ENCODE measurements at regions not wholly inside any gene's neighbourhood (a gene's known extent, or its start where the extent isn't known, plus 50 kb on each side); places are given as distances from the start of the nearest gene placed in this dataset.

- TF ChIP-seq, protein P1, sequence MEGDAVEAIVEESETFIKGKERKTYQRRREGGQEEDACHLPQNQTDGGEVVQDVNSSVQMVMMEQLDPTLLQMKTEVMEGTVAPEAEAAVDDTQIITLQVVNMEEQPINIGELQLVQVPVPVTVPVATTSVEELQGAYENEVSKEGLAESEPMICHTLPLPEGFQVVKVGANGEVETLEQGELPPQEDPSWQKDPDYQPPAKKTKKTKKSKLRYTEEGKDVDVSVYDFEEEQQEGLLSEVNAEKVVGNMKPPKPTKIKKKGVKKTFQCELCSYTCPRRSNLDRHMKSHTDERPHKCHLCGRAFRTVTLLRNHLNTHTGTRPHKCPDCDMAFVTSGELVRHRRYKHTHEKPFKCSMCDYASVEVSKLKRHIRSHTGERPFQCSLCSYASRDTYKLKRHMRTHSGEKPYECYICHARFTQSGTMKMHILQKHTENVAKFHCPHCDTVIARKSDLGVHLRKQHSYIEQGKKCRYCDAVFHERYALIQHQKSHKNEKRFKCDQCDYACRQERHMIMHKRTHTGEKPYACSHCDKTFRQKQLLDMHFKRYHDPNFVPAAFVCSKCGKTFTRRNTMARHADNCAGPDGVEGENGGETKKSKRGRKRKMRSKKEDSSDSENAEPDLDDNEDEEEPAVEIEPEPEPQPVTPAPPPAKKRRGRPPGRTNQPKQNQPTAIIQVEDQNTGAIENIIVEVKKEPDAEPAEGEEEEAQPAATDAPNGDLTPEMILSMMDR (IDR thresholded peaks at IDR 0.05; ENCODE audit: insufficient read depth, low read depth, low read length), result no peak
- no peak for TF ChIP-seq EZH2 (IDR thresholded peaks at IDR 0.05; ENCODE audit: insufficient read depth, low read length)
- Histone ChIP-seq H3K9ac (ENCODE audit: low read length) (no peak overlapping the region), H3K4me3 (ENCODE audit: insufficient read depth, low read depth, low read length) (no peak overlapping the region), H3K9me3 (ENCODE audit: insufficient read depth, low read depth, low read length) (no peaks in the 10 kb centered on the region), H3K36me3 (ENCODE audit: insufficient read depth, low read length) (no peaks in the 10 kb centered on the region), H4K20me1 (ENCODE audit: insufficient read depth, low read length) (no peaks in the 10 kb centered on the region), H3K27ac (ENCODE audit: low read depth, low read length) (no peak overlapping the region), H3K79me2 (ENCODE audit: insufficient read depth, low read length) (no peaks in the 10 kb centered on the region), H3K4me2 (ENCODE audit: low read length) (no peak overlapping the region), H3K27me3 (ENCODE audit: insufficient read depth, low read length) (no peaks in the 10 kb centered on the region), H2AFZ (ENCODE audit: low read depth, low read length) (no peak overlapping the region), H3K4me1 (ENCODE audit: insufficient read depth, low read length) (peaks cover 3% of the 10 kb centered on the region)
- no peaks in the 10 kb centered on the region for H3K36me3 Mint-ChIP-seq (ENCODE audit: low read depth, unreplicated experiment)
- H3K4me1 Mint-ChIP-seq (ENCODE audit: low read depth, unreplicated experiment), result peaks cover 6% of the 10 kb centered on the region
- DNase-seq (ENCODE audit: low read depth) (peak; percentile 45), FAIRE-seq (peak; percentile 78)
- no peaks in the 10 kb centered on the region for H3K9me3 Mint-ChIP-seq (ENCODE audit: unreplicated experiment)
- no peak overlapping the region for H3K4me3 Mint-ChIP-seq (ENCODE audit: unreplicated experiment)
- no peaks in the 10 kb centered on the region for H3K27me3 Mint-ChIP-seq (ENCODE audit: low read depth, unreplicated experiment)
- H3K27ac Mint-ChIP-seq (ENCODE audit: unreplicated experiment), result no peak overlapping the region
These were observed 68.1 kb upstream of the HTR2A start for GRCh38 chr13:46964789-46965527.

GRCh38 chr13:46963904-46964303, 67.1 kb upstream of the HTR2A start:
- Histone ChIP-seq H3K9me3 (ENCODE audit: insufficient read depth, low read depth, low read length) (no peaks in the 10 kb centered on the region), H3K4me1 (ENCODE audit: insufficient read depth, low read length) (peaks cover 3% of the 10 kb centered on the region), H4K20me1 (ENCODE audit: insufficient read depth, low read length) (no peaks in the 10 kb centered on the region), H3K27me3 (ENCODE audit: insufficient read depth, low read length) (no peaks in the 10 kb centered on the region), H3K27ac (ENCODE audit: low read depth, low read length) (no peak overlapping the region), H3K4me2 (ENCODE audit: low read length) (no peak overlapping the region), H2AFZ (ENCODE audit: low read depth, low read length) (no peak overlapping the region), H3K4me3 (ENCODE audit: insufficient read depth, low read depth, low read length) (no peak overlapping the region), H3K36me3 (ENCODE audit: insufficient read depth, low read length) (no peaks in the 10 kb centered on the region), H3K79me2 (ENCODE audit: insufficient read depth, low read length) (no peaks in the 10 kb centered on the region), H3K9ac (ENCODE audit: low read length) (no peak overlapping the region)
- no peak for DNase-seq (ENCODE audit: low read depth)
- Mint-ChIP-seq H3K4me1 (ENCODE audit: low read depth, unreplicated experiment) (peaks cover 6% of the 10 kb centered on the region), H3K36me3 (ENCODE audit: low read depth, unreplicated experiment) (no peaks in the 10 kb centered on the region), H3K27ac (ENCODE audit: unreplicated experiment) (no peak overlapping the region), H3K27me3 (ENCODE audit: low read depth, unreplicated experiment) (no peaks in the 10 kb centered on the region), H3K9me3 (ENCODE audit: unreplicated experiment) (no peaks in the 10 kb centered on the region), H3K4me3 (ENCODE audit: unreplicated experiment) (no peak overlapping the region)
- TF ChIP-seq, protein P1 (IDR thresholded peaks at IDR 0.05; ENCODE audit: insufficient read depth, low read depth, low read length), result no peak
- TF ChIP-seq EZH2 (IDR thresholded peaks at IDR 0.05; ENCODE audit: insufficient read depth, low read length), result no peak
- FAIRE-seq, result no peak

- Histone ChIP-seq H3K4me1 (ENCODE audit: insufficient read depth, low read length) (peaks cover 3% of the 10 kb centered on the region), H3K4me2 (ENCODE audit: low read length) (peak overlapping the region; percentile 38), H3K36me3 (ENCODE audit: insufficient read depth, low read length) (no peaks in the 10 kb centered on the region), H3K27me3 (ENCODE audit: insufficient read depth, low read length) (no peaks in the 10 kb centered on the region), H3K9me3 (ENCODE audit: insufficient read depth, low read depth, low read length) (no peaks in the 10 kb centered on the region), H3K4me3 (ENCODE audit: insufficient read depth, low read depth, low read length) (no peak overlapping the region), H3K79me2 (ENCODE audit: insufficient read depth, low read length) (no peaks in the 10 kb centered on the region), H3K9ac (ENCODE audit: low read length) (no peak overlapping the region), H2AFZ (ENCODE audit: low read depth, low read length) (no peak overlapping the region), H3K27ac (ENCODE audit: low read depth, low read length) (no peak overlapping the region), H4K20me1 (ENCODE audit: insufficient read depth, low read length) (no peaks in the 10 kb centered on the region)
- DNase-seq (ENCODE audit: low read depth) (peak; percentile 25), FAIRE-seq (no peak)
- Mint-ChIP-seq H3K9me3 (ENCODE audit: unreplicated experiment) (no peaks in the 10 kb centered on the region), H3K36me3 (ENCODE audit: low read depth, unreplicated experiment) (no peaks in the 10 kb centered on the region), H3K27me3 (ENCODE audit: low read depth, unreplicated experiment) (no peaks in the 10 kb centered on the region), H3K27ac (ENCODE audit: unreplicated experiment) (no peak overlapping the region), H3K4me1 (ENCODE audit: low read depth, unreplicated experiment) (peaks cover 6% of the 10 kb centered on the region), H3K4me3 (ENCODE audit: unreplicated experiment) (no peak overlapping the region)
- TF ChIP-seq, protein P1 (IDR thresholded peaks at IDR 0.05; ENCODE audit: insufficient read depth, low read depth, low read length), result peak; percentile 22
- TF ChIP-seq EZH2 (IDR thresholded peaks at IDR 0.05; ENCODE audit: insufficient read depth, low read length), result no peak
These were observed 65.6 kb upstream of the HTR2A start for GRCh38 chr13:46962281-46962941.

All from astrocyte (in vitro differentiated cells and primary cell).